HFFc6 (cell line): ENCODE measurements at regions not wholly inside any gene's neighbourhood (a gene's known extent, or its start where the extent isn't known, plus 50 kb on each side); places are given as distances from the start of the nearest gene placed in this dataset.

Experiments
- DNase-seq: peaks from one replicate; pipeline ENCODE4 v3.0.0-alpha.2; 2018
- H3K27ac Mint-ChIP-seq: 2 replicates; pipeline ENCODE4 v1.8.0; 2020; ENCODE audit warnings: mild to moderate bottlenecking, mixed read lengths
- H3K27me3 Mint-ChIP-seq: 2 replicates; pipeline ENCODE4 v1.8.0; 2021; ENCODE audit warnings: mild to moderate bottlenecking, moderate library complexity, mixed read lengths; ENCODE audit not compliant: insufficient read depth
- H3K36me3 Mint-ChIP-seq: 2 replicates; pipeline ENCODE4 v1.8.0; 2021; ENCODE audit warnings: low read depth, mixed read lengths
- H3K4me1 Mint-ChIP-seq: 2 replicates; pipeline ENCODE4 v1.8.0; 2020; ENCODE audit warnings: low read depth, mixed read lengths
- H3K4me3 Mint-ChIP-seq: 2 replicates; pipeline ENCODE4 v1.8.0; 2020; ENCODE audit warnings: mild to moderate bottlenecking, moderate library complexity, mixed read lengths
- H3K9me3 Mint-ChIP-seq: 2 replicates; pipeline ENCODE4 v1.8.0; 2020; ENCODE audit warnings: mild to moderate bottlenecking, mixed read lengths
- TF ChIP-seq, protein P1 (sequence below): fragments of 200-600 bp; sonication (generic); IDR thresholded peaks from 2 replicates; pipeline ENCODE4 v1.5.0; 2021; ENCODE audit warnings: antibody characterized with exemption, mild to moderate bottlenecking

DNA sequence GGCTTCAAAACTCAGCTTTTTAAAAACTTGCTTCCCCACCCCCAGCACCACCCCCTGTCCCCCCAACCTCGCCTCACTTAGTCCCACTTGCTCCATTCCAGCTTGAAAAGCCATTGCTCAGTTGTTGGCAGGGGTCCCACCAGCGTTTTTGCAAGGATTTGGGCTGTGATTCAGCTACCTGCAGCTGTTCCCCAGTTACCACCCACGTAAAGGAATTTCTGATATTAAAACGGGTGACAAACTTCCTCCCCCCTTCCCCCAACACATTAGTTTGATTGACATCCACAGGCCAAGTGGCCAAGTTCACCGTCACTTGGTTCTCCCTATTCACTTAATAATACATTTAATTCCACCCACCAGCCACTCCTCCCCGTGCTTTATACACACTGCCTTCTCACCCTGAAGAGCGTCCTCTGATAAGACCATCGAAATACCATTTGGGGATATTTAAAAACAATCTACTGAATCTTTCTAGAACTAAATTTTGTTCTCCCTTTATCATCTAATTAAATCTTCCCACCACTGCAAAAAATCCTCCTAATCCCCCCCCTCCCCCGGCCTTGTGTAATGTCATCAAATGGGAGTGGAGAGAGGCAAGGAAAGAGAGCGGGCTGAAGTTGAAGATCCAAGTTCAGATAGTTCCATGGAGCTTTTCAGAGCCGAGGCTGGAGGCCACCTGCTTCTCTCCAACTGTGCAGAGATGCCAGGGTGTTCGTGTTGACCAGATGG lies 55.1 kb downstream of the SOX9 start:
- H3K36me3 Mint-ChIP-seq = no peaks in the 10 kb centered on the region
- H3K27ac Mint-ChIP-seq = no peak overlapping the region
- H3K4me3 Mint-ChIP-seq = no peak overlapping the region
- H3K4me1 Mint-ChIP-seq = peaks cover 6% of the 10 kb centered on the region; the same call in 1 of the 2 replicates
- no peak for DNase-seq
- TF ChIP-seq, protein P1, sequence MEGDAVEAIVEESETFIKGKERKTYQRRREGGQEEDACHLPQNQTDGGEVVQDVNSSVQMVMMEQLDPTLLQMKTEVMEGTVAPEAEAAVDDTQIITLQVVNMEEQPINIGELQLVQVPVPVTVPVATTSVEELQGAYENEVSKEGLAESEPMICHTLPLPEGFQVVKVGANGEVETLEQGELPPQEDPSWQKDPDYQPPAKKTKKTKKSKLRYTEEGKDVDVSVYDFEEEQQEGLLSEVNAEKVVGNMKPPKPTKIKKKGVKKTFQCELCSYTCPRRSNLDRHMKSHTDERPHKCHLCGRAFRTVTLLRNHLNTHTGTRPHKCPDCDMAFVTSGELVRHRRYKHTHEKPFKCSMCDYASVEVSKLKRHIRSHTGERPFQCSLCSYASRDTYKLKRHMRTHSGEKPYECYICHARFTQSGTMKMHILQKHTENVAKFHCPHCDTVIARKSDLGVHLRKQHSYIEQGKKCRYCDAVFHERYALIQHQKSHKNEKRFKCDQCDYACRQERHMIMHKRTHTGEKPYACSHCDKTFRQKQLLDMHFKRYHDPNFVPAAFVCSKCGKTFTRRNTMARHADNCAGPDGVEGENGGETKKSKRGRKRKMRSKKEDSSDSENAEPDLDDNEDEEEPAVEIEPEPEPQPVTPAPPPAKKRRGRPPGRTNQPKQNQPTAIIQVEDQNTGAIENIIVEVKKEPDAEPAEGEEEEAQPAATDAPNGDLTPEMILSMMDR = no peak
- H3K27me3 Mint-ChIP-seq = peaks cover 17% of the 10 kb centered on the region
- H3K9me3 Mint-ChIP-seq = no peaks in the 10 kb centered on the region

DNA sequence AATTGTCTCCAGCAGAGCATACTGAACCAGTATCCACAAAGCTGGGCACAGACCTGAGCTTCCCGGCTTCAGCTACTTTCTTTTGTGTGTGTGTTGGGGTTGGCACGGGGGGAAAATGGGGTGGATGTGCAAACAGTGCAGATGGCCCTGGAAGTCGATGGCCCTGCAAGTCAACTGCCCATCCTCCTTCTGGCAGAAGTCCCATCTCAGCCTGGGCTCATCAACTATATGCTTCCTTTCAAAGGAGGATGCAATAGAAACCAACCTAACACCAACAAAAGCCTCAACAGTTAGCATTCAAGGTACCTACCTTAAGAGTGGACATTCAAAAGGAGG lies 55.7 kb downstream of the SOX9 start:
- Mint-ChIP-seq H3K36me3 (no peaks in the 10 kb centered on the region), H3K27me3 (peaks cover 19% of the 10 kb centered on the region), H3K9me3 (no peaks in the 10 kb centered on the region; the same call in 1 of the 2 replicates), H3K27ac (no peak overlapping the region), H3K4me3 (no peak overlapping the region), H3K4me1 (peaks cover 6% of the 10 kb centered on the region; the same call in 1 of the 2 replicates)
- TF ChIP-seq, protein P1 = no peak
- DNase-seq = no peak

GRCh38 chr17:72176951-72177660 lies 56.3 kb downstream of the SOX9 start:
- no peaks in the 10 kb centered on the region; the same call in 1 of the 2 replicates for H3K9me3 Mint-ChIP-seq
- H3K27ac Mint-ChIP-seq = no peak overlapping the region
- peak; percentile 6 for DNase-seq
- no peak overlapping the region for H3K4me3 Mint-ChIP-seq
- no peaks in the 10 kb centered on the region for H3K36me3 Mint-ChIP-seq
- H3K27me3 Mint-ChIP-seq = peaks cover 19% of the 10 kb centered on the region
- TF ChIP-seq, protein P1 = no peak
- H3K4me1 Mint-ChIP-seq = peaks cover 6% of the 10 kb centered on the region; the same call in 1 of the 2 replicates

GRCh38 chr17:72177738-72178137 lies 56.9 kb downstream of the SOX9 start:
- H3K4me3 Mint-ChIP-seq = no peak overlapping the region
- H3K27ac Mint-ChIP-seq = no peak overlapping the region
- H3K27me3 Mint-ChIP-seq = peaks cover 19% of the 10 kb centered on the region
- no peaks in the 10 kb centered on the region for H3K36me3 Mint-ChIP-seq
- TF ChIP-seq, protein P1 = no peak
- no peak for DNase-seq
- H3K9me3 Mint-ChIP-seq = no peaks in the 10 kb centered on the region; the same call in 1 of the 2 replicates
- peaks cover 6% of the 10 kb centered on the region; the same call in 1 of the 2 replicates for H3K4me1 Mint-ChIP-seq

- Mint-ChIP-seq H3K4me3 (no peak overlapping the region), H3K4me1 (peaks cover under 1% of the 10 kb centered on the region; the same call in 1 of the 2 replicates), H3K27ac (no peak overlapping the region), H3K9me3 (no peaks in the 10 kb centered on the region; the same call in 1 of the 2 replicates), H3K27me3 (peaks cover 8% of the 10 kb centered on the region), H3K36me3 (no peaks in the 10 kb centered on the region)
- DNase-seq = no peak
- TF ChIP-seq, protein P1 = no peak
Measured at GRCh38 chr17:72182371-72182873, 61.6 kb downstream of the SOX9 start.
